ENCODE measurements at regions not wholly inside any gene's neighbourhood (a gene's known extent, or its start where the extent isn't known, plus 50 kb on each side); places are given as distances from the start of the nearest gene placed in this dataset.

- intact Hi-C loops (cut with DNase I): no loop called here
- Histone ChIP-seq H3K4me1 (replicated peaks in 1 of 2) (no peaks in the 10 kb centered on the region), H3K4me3 (no peak overlapping the region), H3K27ac (no peak overlapping the region), H3K36me3 (replicated peaks in 1 of 2) (no peaks in the 10 kb centered on the region), H3K9me3 (replicated peaks in 1 of 3) (no peaks in the 10 kb centered on the region), H3K27me3 (no peaks in the 10 kb centered on the region)
- 60 to 92% (median 75%) methylated on average over 1 of the region's 1 CpG for WGBS, 4 donors
- no peak for DNase-seq
- TF ChIP-seq POLR2A (IDR thresholded peaks at IDR 0.05): no peak
Measured at GRCh38 chrX:117301086-117301485, 815.5 kb downstream of the KLHL13 start.

- TF ChIP-seq POLR2A (IDR thresholded peaks at IDR 0.05) (no peak), CTCF (IDR thresholded peaks at IDR 0.05) (no peak)
- intact Hi-C loops (cut with DNase I): no loop called here
- no peaks in the 10 kb centered on the region for H3K27me3 ChIP-seq
Measured at GRCh38 chrX:117291760-117292159, 824.9 kb downstream of the KLHL13 start.

GRCh38 chrX:117274965-117275364 is 812.2 kb upstream of the CT83 start:
- Histone ChIP-seq H3K9me3 (replicated peaks in 1 of 3) (no peaks in the 10 kb centered on the region), H3K4me1 (replicated peaks in 1 of 2) (no peaks in the 10 kb centered on the region), H3K4me3 (no peak overlapping the region), H3K36me3 (replicated peaks in 1 of 2) (no peaks in the 10 kb centered on the region), H3K27ac (no peak overlapping the region), H3K27me3 (no peaks in the 10 kb centered on the region)
- TF ChIP-seq POLR2A (IDR thresholded peaks at IDR 0.05) (no peak), CTCF (IDR thresholded peaks at IDR 0.05) (no peak)
- intact Hi-C loops (cut with DNase I): no loop called here
- DNase-seq: no peak
- 40 to 63% (median 54%) methylated on average over 3 to 4 of the region's 4 CpGs for WGBS, 4 donors

More at GRCh38 chrX:117291760-117292159, 824.9 kb downstream of the KLHL13 start:
- H3K4me3 ChIP-seq: no peak overlapping the region
- no peak for DNase-seq
- 37 to 43% (median 42%) methylated on average over 1 of the region's 1 CpG for WGBS, 4 donors
- no peaks in the 10 kb centered on the region for H3K36me3 ChIP-seq (replicated peaks in 1 of 2)
- no peaks in the 10 kb centered on the region for H3K4me1 ChIP-seq (replicated peaks in 1 of 2)
- H3K27ac ChIP-seq: no peak overlapping the region
- H3K9me3 ChIP-seq (replicated peaks in 1 of 3): no peaks in the 10 kb centered on the region

Small RNA genes lying in the stretch of these regions (small RNA-seq; reads per million reads assigned to genes)
- 0 reads per million in 2 donors for gene AC005002.2

Measured in adrenal gland (tissue), 9 donors.